8988T (cell line): ENCODE measurements at regions not wholly inside any gene's neighbourhood (a gene's known extent, or its start where the extent isn't known, plus 50 kb on each side); places are given as distances from the start of the nearest gene placed in this dataset.
A peak's percentile ranks its signal among the peaks of the same experiment; 100 is the strongest.
"Not testable (repeated sequence)": the region's sequence is repeated elsewhere in the genome, so short reads cannot be mapped to it uniquely, and the experiment has no call there.

Experiments used
- DNase-seq: peaks from one replicate; pipeline ENCODE4 v3.0.0; 2011

DNA sequence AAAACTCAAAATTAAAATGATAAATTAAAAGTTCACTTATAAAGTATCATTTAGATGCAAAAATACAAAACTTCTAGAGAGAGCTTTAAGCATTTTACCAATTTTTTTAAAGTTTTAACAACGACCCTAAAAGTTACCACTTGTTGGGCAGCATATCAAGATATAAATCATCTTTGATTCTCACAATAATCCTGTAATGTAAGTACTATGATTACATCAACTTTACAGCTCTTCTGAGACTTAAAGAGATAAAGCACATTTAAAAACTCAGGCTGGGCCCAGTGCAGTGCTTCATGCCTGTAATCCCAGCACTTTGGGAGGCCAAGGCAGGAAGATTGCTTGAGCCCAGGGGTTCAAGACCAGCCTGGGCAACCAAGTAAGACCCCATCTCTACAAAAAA is 202.7 kb upstream of the GPC6 start:
- DNase-seq = no peak

DNA sequence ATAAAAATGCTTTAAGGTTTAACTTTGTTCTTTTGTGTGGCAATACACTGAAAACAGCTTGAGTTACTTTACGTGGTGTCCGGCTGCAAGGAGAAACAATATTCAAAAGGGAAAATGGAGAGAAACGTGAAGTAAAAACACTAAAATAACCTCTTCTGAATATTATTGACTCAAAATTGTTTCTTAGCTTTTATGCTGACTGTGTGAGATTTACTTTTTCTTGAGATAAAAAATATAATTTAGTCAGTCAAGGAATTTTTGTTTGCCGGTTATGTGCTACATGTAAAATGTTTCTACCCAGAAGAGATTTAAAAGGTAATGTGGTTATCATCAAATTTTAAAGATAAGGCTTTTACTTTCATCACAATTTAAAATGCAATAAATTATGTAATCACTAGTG is 200.6 kb upstream of the GPC6 start:
- DNase-seq = no peak

DNA sequence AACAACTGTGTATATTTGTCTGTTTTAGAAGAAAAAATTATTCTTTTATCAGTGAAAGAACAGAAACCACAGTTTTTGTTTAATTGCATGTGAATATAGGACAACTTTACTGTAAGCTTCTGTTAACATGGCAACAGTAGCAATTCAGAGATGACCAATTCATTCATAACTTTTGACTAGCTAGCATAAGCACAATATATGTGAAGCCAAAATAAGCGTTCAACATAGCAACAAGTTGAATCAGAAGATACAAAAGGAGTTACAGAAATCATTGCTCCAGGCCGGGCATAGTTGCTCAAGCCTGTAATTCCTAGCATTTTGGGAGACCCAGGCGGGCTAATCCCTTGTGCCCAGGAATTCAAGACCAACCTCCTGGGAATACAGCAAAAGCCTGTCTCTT is 197.1 kb upstream of the GPC6 start:
- DNase-seq = no peak

DNA sequence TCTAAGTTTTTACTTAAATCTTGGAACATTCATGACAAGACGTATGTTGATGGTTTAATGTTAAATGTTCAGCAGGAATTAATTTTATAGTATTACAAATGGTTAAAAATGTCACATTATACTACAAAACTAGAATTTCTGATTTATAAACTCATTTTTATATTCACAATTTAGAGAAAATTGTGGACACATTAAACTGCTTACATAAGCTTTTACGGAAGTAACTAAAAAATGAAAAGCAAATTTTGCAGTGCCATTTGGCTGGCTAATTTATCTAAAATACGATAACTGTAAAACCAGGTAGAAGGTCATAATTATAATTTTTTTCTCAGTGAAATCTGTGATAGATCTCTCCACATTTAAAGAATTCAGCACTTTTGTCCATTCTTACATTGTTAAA is 190.2 kb upstream of the GPC6 start:
- DNase-seq = no peak

DNA sequence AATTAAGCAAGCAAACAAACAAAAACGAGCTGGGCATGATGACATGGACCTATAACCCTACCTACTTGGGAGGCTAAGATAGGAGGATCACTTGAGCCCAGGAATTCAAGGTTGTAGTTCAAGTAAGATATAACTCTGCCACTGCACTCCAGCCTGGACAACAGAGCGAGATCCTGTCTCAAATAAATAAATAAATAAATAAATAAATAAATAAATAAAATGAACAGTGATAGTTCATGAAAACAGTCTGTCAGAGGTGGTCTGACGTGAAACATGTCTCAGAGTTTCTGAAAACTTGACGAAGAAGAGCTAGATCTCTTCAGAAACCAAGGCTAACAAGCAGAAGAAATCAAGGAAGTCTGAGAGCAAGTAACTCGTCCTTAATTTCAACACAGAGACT is 188.8 kb upstream of the GPC6 start:
- no peak for DNase-seq

DNA sequence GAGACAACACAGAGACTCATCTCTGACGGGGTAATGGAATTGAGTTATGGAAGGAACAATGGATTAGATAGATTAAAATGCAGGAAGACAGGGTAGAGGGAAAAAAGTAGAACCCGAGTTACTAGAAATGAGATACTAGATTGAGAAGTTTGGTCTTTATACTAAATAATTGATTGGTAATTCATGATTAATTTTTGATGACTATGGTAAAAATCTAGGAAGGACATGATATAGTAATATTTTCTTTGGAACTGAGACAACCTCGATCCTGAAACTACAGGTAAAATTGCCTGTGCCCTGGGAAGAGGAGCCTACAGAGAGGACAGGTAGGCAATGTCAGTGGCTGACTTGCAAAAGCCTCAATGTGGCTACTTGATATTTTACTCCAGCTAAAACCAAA is 188.4 kb upstream of the GPC6 start:
- no peak for DNase-seq

DNA sequence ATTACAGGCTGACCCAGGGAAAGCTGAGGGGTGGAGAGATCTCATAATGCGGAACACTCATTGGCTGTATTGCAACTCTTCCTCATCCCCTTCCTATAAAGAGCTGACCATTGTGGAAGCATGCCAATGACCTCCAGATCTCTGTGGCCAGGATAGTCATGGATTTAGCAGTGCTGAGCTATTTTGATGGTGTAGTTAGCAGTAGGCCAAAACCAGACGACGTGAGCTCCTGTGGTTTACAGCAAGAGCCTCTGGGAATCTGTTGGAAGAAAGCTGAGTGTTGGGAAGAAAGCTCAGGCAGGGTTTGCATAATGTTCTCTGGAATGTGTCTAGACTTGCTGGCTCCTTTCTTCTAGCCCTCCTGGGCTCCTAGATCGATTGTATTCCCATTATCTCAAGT is 187.5 kb upstream of the GPC6 start:
- no peak for DNase-seq

DNA sequence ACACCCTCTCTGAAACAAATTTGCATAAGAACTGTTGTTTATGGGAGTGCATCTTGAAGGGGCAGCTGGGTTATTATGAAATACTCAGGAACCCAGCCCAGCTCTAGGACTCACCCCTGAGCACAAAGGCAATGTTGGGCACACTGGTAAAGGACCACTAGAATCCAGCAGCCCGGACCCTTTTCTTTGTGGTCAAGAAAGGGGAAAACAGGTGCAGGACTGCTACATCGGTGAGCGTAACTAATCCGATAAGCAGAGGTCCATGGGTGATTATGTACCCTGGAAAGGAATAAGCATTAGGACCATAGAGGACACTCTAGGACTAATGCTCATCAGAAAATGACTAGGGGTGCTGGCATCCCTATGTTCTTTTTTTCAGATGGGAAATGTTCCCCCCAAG is 185.0 kb upstream of the GPC6 start:
- not testable (repeated sequence) for DNase-seq

DNA sequence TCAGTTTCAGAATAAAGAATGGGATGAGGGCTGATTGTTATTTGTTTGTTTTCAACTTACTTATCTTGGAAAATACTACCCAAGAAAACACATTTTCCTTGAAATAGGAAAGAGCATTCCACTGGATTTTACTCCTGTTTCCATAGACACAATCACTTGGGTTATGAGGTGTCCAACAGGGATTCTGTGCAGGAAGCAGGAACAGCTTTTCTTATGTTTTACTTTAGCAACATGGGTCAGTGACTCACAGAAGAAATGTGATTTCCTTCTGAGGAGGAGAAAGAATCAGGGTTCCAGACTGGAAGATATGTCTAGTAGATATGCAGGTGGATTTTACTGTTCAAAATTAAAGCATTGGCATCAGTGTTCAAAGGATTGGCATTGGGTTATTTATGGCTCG is 180.8 kb upstream of the GPC6 start:
- no peak for DNase-seq

DNA sequence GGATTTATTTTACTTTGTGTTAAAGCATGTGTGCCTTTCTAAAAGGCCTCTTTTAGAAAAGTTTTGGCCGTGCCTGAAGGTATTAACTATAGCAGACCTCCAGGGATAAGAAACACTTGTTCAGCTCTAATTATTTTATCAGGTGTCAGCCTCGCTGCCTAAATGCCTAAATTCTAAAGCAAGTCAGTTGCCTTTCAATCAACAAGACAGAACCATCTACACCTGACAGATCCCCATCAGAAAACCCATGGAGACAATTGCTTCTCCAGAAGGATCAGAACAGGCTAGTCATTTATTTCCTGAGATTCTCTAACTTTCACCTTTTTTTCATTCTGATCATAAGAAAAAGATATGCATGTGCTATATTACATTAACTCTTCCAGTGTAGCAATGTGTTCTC is 171.4 kb upstream of the GPC6 start:
- no peak for DNase-seq

DNA sequence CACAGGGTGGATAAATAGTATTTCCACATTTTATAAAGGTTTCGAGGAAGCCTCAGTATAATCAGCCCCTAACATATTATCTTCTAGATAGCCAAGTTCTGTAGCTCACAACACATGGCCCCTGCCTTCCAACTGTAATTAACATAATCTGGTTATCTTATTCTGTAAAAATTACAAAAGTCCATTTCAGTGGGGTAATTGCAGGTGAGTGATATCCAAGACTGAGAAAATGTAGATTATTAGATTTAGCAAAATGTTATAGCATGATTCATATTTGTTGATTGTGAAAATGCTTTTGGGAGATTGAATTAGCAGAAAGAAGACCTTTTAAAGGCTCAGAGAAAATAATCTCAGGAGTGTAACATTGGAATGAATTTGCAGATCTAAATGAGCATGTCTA is 168.3 kb upstream of the GPC6 start:
- no peak for DNase-seq

DNA sequence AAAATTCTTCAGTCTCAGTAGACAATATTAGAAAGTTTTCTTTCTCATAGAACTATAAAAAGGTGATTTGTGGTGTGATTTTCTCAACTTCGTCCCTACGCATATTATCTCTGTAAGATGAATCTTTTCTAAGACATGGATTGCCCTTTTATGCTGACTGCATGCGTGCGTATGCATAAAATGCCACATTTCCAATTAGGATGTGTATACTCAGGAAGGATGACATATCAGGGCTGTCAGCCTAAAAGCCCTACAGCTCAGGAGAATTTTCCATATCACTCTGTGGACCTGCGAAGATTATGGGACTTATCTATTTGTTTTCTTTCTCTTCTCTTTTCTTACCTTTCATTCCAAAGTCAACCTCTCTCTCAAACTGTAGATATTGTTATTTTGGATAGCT is 166.5 kb upstream of the GPC6 start:
- no peak for DNase-seq

DNA sequence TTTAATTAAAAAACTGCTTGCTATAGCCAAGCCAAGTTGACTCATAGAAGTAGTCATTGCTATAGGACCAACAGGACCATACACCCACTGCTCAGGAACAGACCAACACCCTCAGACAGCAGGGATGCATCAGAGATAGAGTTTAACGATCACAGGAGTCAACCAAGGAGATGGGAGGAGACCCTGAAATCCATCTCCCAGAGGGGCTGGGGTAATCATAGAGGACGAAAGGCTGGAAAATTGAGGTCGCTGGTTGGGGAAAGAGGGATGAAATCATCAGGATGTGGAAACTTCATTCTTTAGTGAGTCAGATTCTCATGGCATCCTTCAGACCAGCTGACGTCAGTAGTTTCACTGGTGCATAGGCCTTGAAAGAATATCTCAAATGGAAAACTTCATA is 160.4 kb upstream of the GPC6 start:
- DNase-seq = no peak

DNA sequence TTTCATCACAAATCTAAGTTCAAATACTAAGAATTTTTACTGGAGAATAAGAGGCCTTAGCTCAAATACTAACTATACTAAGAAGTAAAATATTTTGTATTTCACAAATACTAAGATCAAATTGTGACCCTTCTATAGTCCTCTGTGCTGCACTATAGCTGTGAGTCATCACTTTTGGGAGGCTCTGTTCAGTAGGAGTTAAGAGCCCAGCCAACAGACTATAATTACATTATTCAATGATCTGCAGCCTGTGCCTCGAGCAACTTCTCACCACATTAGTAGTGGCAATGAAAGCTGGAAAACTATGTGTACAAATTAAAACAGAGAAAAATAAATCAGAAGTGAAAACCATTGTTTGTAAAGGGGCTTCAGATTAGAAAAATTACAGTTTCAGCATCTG is 147.3 kb upstream of the GPC6 start:
- no peak for DNase-seq

DNA sequence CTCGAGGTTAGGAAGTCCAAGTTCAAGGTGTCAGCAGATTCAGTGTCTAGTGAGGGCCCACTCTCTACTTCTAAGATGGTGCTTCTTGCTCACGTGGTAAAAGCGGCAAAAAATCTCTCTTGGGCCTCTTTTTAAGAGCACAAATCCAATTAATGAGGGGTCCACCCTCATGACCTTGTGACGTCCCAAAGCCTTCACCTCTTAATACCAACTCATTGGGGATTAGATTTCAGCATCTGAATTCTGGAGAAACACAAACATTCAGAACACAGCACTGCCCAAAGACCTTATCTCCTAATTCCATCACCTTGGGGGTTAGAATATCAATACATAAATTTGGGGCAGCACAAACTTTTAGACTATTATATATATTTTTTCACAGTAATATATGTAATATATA is 146.4 kb upstream of the GPC6 start:
- no peak for DNase-seq

DNA sequence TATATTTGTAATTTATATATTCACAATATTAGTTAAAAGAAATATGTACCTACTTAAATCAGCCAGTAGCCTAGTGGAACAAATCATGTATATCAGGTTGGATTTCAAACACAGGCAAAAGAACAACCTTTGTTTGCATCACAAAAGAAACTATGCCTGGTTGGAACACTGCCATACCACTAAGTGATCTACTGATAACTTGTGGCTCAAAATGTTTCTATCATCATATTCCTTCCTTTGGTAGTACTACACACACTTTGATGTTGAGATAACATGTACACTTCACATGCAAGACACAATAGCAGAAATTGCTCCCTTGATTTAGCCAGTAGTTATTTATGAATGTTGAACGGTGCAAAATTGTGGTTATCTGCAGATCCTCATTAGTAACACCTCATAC is 146.0 kb upstream of the GPC6 start:
- no peak for DNase-seq

DNA sequence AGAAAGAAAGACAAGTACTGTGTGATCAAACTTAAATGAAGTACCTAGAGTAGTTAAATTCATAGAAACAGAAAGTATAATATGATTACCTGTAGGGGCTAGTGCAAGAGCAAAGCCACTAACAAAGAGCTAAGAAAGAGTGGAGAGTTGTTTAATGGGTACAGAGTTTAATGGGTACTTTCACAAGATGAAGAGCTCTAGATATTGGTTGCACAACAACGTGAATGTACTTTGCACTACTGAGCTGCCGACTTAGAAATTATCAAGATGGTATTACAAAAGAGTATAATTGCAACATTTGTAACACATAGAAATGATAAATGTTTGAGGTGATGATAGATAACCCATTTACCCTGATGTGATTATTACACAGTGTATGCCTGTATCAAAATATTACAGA is 140.3 kb upstream of the GPC6 start:
- DNase-seq = no peak

DNA sequence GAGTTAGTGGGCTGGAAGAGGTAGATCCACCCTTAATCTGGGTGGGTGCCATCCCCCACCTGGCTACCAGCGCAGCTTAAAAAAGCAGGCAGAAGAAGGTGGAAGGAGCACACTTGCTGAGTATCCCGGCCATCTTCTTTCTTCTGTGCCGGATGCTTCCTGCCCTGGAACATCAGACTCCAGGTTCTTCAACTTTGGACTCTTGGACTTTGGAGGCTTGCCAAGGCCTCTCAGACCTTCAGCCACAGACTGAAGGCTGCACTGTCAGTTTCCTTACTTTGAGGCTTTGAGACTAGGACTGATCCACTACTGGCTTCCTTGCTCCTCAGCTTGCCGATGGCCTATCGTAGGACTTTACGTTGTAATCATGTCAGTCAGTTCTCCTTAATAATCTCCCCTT is 127.6 kb upstream of the GPC6 start:
- DNase-seq = no peak

DNA sequence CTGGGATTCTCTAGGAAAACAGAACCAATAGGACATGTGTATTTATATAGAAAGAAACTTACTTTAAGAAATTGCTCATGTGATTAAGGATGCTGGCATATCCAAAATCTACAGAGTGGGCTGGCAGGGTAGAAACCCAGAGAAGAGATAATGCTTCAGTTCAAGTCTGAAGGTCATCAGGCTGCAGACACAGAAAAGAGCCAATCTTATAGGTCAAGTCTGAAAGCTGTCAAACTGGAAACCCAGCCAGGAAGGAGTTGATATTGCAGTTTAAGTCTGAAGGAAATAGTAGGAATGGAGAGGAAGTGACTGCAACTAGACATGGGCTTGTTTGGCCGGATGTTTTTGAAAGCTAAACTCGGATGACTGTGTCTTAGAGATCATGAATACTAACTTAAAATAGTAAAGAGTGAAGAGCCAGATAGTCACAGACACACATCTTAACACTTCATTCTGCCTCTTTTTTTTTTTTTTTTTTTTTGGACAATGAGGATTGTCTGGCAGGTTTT is 125.3 kb upstream of the GPC6 start:
- DNase-seq = no peak

DNA sequence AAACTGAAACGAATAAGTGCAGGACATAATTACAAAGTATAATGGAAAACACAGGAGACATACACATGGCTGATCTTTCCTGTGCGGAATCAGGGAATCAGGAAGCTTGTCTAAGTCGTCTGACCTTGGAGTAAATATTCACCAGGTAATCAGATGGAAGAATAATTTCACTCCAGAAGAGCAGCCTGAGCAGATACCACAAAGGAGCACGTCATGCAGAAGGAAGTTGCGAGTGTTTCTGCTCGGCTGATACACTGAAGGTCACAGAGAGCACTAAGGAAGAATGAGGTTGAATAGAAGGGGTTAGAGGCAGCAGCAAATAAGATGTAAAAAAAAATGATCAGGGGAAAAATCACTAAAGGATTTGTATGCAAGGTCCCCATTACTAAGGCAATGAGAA is 122.3 kb upstream of the GPC6 start:
- DNase-seq = no peak

DNA sequence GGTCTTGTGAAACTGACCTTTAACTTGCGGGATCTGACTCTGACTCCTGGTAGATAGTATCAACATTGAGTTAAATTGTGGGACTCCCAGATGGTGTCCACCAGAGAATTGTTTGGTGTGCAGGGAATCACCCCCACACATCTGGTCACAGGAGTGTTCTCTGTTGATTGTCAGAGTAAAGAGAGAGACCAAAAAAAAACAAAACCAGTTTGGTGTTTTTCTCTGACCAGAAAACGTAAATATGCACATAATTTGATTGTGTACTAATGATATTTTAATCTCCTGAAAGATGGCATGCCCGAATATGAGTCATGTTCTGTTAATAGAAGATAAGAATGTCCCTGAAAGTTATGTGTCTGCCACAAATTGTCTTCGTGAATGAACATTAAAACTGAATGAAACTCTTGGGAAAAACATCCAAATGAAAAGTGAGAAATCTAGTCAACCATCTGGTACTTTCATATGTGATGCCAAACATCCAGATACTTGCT is 118.5 kb upstream of the GPC6 start:
- no peak for DNase-seq

DNA sequence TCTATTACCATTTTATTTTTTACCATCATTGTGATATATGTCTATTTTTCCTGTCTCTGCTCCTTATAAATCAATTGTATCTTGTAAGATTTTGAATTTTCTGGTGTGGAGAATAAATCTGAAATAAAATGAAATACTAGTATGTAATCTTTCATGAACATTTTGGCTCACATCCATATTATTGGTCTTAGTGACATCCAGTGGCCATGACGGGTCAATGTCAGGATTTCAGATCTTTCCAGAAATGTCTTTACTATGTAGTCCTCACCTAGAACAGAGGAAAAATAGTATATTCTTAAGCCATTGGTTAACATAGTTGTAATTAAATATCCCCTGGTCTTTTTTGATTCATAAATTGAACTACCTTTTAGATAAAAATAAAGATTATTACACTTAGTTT is 109.8 kb upstream of the GPC6 start:
- DNase-seq = peak; percentile 7

DNA sequence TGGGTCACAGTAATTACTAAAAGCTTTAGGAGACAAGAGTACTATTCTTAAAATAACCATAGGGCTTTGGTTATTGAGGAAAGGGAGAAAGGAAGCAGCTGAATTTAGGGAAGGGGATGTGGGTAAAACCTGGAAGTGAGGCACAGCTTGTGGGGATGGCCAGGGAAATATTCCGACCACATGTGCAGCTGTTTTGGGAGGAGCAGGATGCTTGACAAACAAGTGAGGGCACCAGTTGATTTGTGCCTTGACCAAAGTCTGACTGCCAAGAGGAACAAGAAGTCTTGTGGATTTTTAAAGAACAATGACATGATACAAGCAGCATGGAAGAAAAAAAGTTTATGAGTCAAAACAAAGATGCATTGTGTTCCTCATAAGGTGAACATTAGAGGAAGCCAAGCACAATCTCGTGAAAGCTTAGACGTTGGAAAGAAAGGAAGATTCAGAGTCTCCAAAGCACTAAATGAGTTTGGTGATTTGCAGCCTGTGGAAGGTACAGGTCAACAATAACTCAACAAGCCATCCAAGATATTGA is 108.5 kb upstream of the GPC6 start:
- no peak for DNase-seq

DNA sequence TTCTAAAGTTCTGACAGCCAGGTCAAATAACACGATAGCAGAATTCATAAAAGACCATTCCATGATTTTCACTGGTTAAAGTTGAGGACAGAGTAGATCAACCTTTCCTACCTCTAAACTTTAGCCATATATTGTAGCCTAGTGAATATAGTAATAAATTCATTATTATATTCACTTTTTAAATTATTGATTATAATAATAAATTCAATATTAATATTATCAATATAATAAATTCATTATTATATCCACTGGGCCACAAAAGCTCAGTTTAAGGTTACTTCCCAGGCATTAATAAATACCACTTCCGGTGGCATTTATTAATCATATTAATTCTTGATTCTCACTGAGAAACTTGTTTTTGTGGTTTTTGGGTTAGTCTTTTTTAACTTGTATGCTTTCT is 85.7 kb upstream of the GPC6 start:
- DNase-seq = no peak

DNA sequence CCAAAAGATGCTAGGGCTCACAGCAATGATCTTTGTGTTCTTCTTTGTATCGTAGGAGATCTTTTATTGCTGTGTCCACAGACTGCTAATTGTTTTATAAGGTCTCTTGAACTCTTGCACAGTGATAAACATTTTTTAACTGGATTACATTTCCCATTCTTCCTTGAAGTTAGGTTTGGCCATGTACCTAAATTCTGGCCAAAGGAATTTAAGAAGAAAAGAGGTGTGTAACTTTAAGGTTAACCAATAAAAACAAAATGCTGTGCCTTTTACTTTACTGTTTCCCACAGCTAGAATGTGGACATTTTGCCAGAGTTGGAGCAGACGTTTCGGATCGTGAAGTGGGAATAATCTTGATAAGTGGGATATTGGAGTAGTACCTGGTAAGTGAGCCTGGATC is 82.6 kb upstream of the GPC6 start:
- no peak for DNase-seq

DNA sequence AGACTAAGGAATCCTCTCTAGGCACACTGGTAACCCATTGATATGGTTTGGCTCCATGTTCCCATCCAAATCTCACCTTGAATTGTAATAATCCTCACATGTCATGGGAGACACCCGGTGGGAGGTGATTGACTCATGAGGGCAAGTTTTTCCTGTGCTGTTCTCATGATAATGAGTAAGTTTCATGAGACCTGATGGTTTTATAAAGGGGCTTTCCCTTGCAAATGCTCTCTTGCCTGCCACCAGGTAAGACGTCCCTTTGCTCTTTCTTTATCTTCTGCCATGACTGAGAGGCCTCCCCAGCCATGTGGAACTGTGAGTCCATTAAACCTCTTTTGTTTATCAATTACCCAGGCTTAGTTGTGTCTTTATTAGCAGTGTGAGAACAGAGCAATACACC is 81.4 kb upstream of the GPC6 start:
- DNase-seq = no peak
